Hepatocyte (in vitro differentiated cells): ENCODE measurements at regions not wholly inside any gene's neighbourhood (a gene's known extent, or its start where the extent isn't known, plus 50 kb on each side); places are given as distances from the start of the nearest gene placed in this dataset.

Experiments used
- DNase-seq: peaks from one replicate; pipeline ENCODE4 v3.0.0-alpha.2; 2016; ENCODE audit warnings: low spot score
- H2AFZ ChIP-seq: fragments of 200-600 bp; sonication (generic); 2 replicates; pipeline ENCODE4 v1.6.0; 2016; ENCODE audit warnings: antibody characterized with exemption, mild to moderate bottlenecking
- H3K27ac ChIP-seq: fragments of 200-600 bp; sonication (generic); 2 replicates; pipeline ENCODE4 v1.5.1; 2016; ENCODE audit warnings: mild to moderate bottlenecking
- H3K27me3 ChIP-seq: fragments of 200-600 bp; sonication (generic); 2 replicates; pipeline ENCODE4 v1.6.1; 2016
- H3K36me3 ChIP-seq: fragments of 200-600 bp; sonication (generic); replicated peaks from 2 replicates; pipeline ENCODE4 v1.5.1; 2016; ENCODE audit warnings: low read depth; ENCODE audit not compliant: insufficient read depth
- H3K4me1 ChIP-seq: fragments of 200-600 bp; sonication (generic); 2 replicates; pipeline ENCODE4 v1.5.1; 2016; ENCODE audit warnings: mild to moderate bottlenecking, moderate library complexity; ENCODE audit not compliant: insufficient read depth
- H3K4me2 ChIP-seq: fragments of 200-600 bp; sonication (generic); 2 replicates; pipeline ENCODE4 v1.6.0; 2016
- H3K4me3 ChIP-seq: fragments of 200-600 bp; sonication (generic); 2 replicates; pipeline ENCODE4 v1.5.1; 2016; ENCODE audit warnings: mild to moderate bottlenecking
- H3K79me2 ChIP-seq: fragments of 200-600 bp; sonication (generic); 2 replicates; pipeline ENCODE4 v1.6.0; 2017; ENCODE audit warnings: mild to moderate bottlenecking
- H3K9me2 ChIP-seq: fragments of 200-600 bp; sonication (generic); replicated peaks from 2 replicates; pipeline ENCODE4 v1.6.0; 2017; ENCODE audit warnings: mild to moderate bottlenecking; ENCODE audit not compliant: insufficient read depth
- H3K9me3 ChIP-seq: fragments of 200-600 bp; sonication (generic); 2 replicates; pipeline ENCODE4 v1.5.1; 2016; ENCODE audit warnings: low read depth, mild to moderate bottlenecking
- H4K20me1 ChIP-seq: fragments of 200-600 bp; sonication (generic); 2 replicates; pipeline ENCODE4 v1.6.0; 2016; ENCODE audit warnings: mild to moderate bottlenecking; ENCODE audit not compliant: insufficient read depth, poor library complexity, severe bottlenecking
- CTCF ChIP-seq: fragments of 200-600 bp; sonication (generic); IDR thresholded peaks from 2 replicates; pipeline ENCODE4 v1.5.1; 2016; ENCODE audit warnings: antibody characterized with exemption, mild to moderate bottlenecking; ENCODE audit not compliant: poor library complexity
- EZH2 ChIP-seq: fragments of 200-600 bp; sonication (generic); IDR thresholded peaks from 2 replicates; pipeline ENCODE4 v1.6.1; 2016; ENCODE audit warnings: antibody characterized with exemption, mild to moderate bottlenecking, borderline replicate concordance
- EZH2phosphoT487 ChIP-seq: fragments of 200-600 bp; sonication (generic); IDR thresholded peaks from one replicate; pipeline ENCODE4 v1.6.1; 2018; ENCODE audit warnings: antibody characterized with exemption, mild to moderate bottlenecking, low read depth, moderate library complexity; ENCODE audit not compliant: unreplicated experiment, severe bottlenecking
- WGBS: methylation state at CpG from one replicate; pipeline ENCODE4 v1.1.6; 2016; ENCODE audit warnings: low lambda C conversion rate; ENCODE audit errors: missing lambda C conversion rate; 5-methylcytosine and 5-hydroxymethylcytosine counted together

DNA sequence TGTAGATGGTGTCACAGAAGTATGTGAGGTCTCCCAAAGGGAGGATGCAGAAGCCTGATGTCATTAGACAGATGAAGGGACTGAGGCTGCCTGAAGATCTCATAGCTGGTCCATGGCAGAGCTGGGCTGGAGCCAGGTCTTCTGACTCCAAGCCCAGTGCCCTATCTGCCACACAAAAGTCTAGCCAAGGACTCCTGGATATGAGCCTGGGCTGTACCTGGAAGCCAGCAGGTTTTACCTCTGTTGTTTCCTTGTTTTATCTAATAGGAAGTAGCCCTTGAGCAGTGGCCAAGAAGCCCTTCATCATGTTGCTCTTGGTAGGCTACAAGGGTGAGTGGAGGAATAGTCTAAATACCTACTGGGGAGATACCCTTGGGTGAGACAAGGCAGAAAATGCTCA, 74.4 kb upstream of the SLC44A3 start:
- H4K20me1 ChIP-seq, result no peaks in the 10 kb centered on the region
- TF ChIP-seq EZH2phosphoT487, result no peak
- TF ChIP-seq EZH2, result no peak
- H2AFZ ChIP-seq, result no peak overlapping the region
- H3K4me2 ChIP-seq, result no peak overlapping the region
- no peak overlapping the region for H3K27ac ChIP-seq
- H3K36me3 ChIP-seq, result no peaks in the 10 kb centered on the region
- DNase-seq, result no peak
- H3K9me3 ChIP-seq, result no peaks in the 10 kb centered on the region
- no peaks in the 10 kb centered on the region for H3K27me3 ChIP-seq
- peaks cover 7% of the 10 kb centered on the region for H3K79me2 ChIP-seq
- H3K4me3 ChIP-seq, result no peak overlapping the region
- H3K4me1 ChIP-seq, result peaks cover 17% of the 10 kb centered on the region
- H3K9me2 ChIP-seq, result no peaks in the 10 kb centered on the region

DNA sequence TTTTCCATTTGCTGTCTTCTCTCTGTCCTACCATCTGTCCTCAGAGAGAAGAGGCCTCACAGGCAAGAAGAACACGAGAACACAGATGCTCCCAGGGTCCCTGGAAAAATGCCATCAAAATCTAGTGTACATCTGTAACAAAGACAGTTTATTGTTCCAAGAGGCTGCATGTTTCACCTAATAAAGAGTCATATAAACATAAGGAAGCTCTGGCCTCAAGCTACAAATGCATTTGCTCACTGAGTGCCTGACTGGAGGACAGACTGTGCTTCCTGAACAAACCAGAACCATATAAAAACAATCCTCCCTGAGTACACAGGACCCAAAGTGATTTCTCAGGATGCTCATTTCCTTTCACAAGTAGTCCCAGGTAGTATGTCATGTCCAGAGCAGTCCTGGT, 76.3 kb upstream of the SLC44A3 start:
- no peaks in the 10 kb centered on the region for H3K9me2 ChIP-seq
- H3K9me3 ChIP-seq, result no peaks in the 10 kb centered on the region
- TF ChIP-seq CTCF, result no peak
- peak; percentile 87 for TF ChIP-seq EZH2phosphoT487
- TF ChIP-seq EZH2, result no peak
- H3K27me3 ChIP-seq, result no peaks in the 10 kb centered on the region
- H3K36me3 ChIP-seq, result no peaks in the 10 kb centered on the region
- H3K4me2 ChIP-seq, result no peak overlapping the region
- WGBS, result 58% methylated on average over 1 of the region's 1 CpG
- peak; percentile 77 for DNase-seq
- H3K79me2 ChIP-seq, result peaks cover 3% of the 10 kb centered on the region
- no peak overlapping the region for H3K4me3 ChIP-seq
- H3K27ac ChIP-seq, result peak overlapping the region; percentile 67
- no peak overlapping the region for H2AFZ ChIP-seq
- H3K4me1 ChIP-seq, result peaks cover 17% of the 10 kb centered on the region
- H4K20me1 ChIP-seq, result no peaks in the 10 kb centered on the region

- WGBS, result 90% methylated on average over 2 of the region's 2 CpGs
- no peak overlapping the region for H3K4me2 ChIP-seq
- no peak for TF ChIP-seq CTCF
- TF ChIP-seq EZH2, result no peak
- no peak for TF ChIP-seq EZH2phosphoT487
- DNase-seq, result no peak
- no peaks in the 10 kb centered on the region for H4K20me1 ChIP-seq
- no peak overlapping the region for H3K4me3 ChIP-seq
- no peak overlapping the region for H3K27ac ChIP-seq
- H2AFZ ChIP-seq, result no peak overlapping the region
- no peaks in the 10 kb centered on the region for H3K27me3 ChIP-seq
- no peaks in the 10 kb centered on the region for H3K36me3 ChIP-seq
- no peaks in the 10 kb centered on the region for H3K9me2 ChIP-seq
- no peaks in the 10 kb centered on the region for H3K9me3 ChIP-seq
- no peaks in the 10 kb centered on the region for H3K79me2 ChIP-seq
- peaks cover 24% of the 10 kb centered on the region for H3K4me1 ChIP-seq
Measured at GRCh38 chr1:94741996-94742395, 78.2 kb upstream of the SLC44A3 start.

- no peak overlapping the region for H2AFZ ChIP-seq
- no peaks in the 10 kb centered on the region for H4K20me1 ChIP-seq
- TF ChIP-seq EZH2, result no peak
- no peak for TF ChIP-seq CTCF
- TF ChIP-seq EZH2phosphoT487, result no peak
- no peak overlapping the region for H3K27ac ChIP-seq
- no peaks in the 10 kb centered on the region for H3K36me3 ChIP-seq
- WGBS, result 68% methylated on average over 2 of the region's 2 CpGs
- no peak overlapping the region for H3K4me2 ChIP-seq
- no peaks in the 10 kb centered on the region for H3K79me2 ChIP-seq
- H3K4me1 ChIP-seq, result peaks cover 25% of the 10 kb centered on the region
- no peak for DNase-seq
- no peaks in the 10 kb centered on the region for H3K9me3 ChIP-seq
- H3K9me2 ChIP-seq, result no peaks in the 10 kb centered on the region
- H3K27me3 ChIP-seq, result no peaks in the 10 kb centered on the region
- no peak overlapping the region for H3K4me3 ChIP-seq
Measured at GRCh38 chr1:94741510-94741909, 78.6 kb upstream of the SLC44A3 start.
